NCI-H2227 (cell line): ENCODE measurements at regions not wholly inside any gene's neighbourhood (a gene's known extent, or its start where the extent isn't known, plus 50 kb on each side); places are given as distances from the start of the nearest gene placed in this dataset.

Experiments used
- DNase-seq: peaks from one replicate; lab custom pipeline; 2025; ENCODE audit not compliant: unreplicated experiment; lab: John Stamatoyannopoulos, UW

DNA sequence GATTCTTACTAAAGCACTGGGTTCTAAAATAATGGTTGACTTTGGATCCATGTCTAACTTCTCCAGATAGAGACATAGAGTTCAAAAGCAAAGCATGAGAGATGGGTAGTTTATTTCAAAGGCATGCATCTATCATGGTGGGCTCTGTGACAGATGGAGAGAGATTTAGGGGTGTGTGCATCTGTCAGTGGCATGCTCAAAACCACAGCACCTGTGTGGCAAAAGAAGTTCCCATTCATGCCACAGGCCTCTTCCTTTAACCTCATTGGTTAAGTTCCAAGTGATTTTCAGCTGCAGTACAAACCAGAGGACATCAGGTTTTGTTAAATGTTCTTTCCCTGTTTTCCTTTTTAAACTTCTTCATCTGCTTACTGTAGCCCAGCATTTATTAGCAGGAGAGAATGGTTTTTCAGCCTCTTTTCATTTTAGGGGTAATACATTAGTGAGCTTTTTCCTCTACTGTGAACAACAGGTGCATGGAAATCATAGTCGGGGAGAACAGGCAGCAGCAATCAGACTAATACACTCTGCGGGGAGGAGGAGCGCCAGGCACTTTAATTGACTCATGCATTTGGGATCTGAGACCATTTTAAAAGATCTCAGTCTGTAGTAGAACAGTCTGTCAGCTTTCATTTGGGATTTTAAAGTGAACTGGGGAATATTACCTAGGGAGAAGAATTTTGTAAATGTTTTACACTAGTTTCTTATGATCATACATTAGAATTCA, 52.4 kb upstream of the UPP2 start:
- peak; percentile 22 for DNase-seq

- DNase-seq: no peak
Observed at GRCh38 chr2:158048327-158048726, 53.3 kb upstream of the UPP2 start.

- no peak for DNase-seq
Observed at GRCh38 chr2:158047156-158047611, 54.5 kb upstream of the UPP2 start.

DNA sequence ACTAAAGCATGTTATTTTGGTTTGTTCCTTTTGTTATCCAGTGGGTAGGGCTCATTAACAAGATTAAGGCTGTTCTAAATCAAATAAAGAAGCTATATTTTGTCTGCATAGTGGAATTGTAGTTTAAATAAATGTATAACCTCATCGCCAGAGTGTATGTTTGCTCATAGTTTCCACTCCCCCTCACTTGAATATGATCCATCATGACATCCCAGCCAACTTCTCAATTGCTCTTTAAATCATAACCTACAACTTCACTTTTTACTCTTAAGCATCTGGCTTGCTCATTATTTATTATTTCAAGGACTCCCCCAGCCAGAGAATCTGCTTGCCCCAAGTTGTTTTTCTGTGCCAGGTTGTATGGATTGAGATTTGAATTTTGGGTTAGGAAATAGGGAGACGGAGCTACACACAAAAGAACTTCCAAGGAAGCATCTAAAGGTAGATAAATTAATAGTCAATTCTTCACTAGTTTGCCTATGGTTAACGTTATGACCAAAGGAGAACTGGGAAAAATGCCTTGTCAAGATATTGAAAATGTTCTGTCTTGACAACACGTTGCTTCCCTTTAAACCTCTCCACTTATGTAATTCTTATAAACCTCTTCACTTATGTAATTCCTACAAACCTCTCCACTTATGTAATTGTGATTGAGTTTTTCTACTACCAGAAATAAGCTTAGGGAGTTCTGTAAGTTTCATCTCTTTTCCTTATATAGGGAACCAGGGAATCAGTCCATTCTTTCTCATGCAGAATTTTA, 55.4 kb upstream of the UPP2 start:
- DNase-seq: no peak

- DNase-seq: no peak
Observed at GRCh38 chr2:158045362-158045761, 56.3 kb upstream of the UPP2 start.

DNA sequence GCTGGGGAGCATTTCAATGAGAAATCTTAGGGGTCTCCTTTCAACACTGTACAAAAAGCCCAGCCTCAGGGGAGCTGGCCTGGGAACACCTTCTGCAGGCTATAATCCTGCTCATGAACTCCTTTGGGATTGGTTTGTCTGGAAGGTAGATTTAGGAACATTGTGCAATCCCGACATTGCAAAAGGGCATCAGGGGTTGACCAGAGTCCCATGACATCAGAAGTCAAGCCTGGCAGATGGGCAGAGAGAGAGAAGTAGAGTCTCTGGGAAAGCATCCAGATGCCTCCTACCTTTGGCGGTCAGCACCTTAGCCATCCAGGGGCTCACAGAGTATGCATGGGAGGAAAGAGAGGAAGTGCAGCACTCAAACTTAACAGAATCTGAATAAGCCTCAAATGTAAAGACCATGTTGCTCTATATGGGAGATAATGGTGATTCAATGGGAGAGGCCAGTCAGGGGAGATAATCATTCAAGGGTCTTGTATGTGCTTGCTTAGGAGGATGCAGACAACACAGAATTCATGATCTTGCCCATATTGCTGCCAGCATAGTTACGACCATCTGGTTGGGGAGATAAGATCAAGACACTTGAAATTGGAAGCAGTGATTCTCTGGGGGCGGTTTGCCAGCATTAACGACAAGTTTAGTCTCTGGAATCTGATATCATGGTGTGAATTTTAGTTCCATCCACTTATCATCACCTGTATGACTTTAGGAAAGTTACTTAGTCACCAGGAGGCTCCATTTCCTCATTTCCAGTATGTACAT, 58.3 kb upstream of the UPP2 start:
- DNase-seq: no peak

- DNase-seq: no peak
Observed at GRCh38 chr2:158042666-158043065, 59.0 kb upstream of the UPP2 start.

GRCh38 chr2:158042245-158042644, 59.4 kb upstream of the UPP2 start:
- DNase-seq: no peak

DNA sequence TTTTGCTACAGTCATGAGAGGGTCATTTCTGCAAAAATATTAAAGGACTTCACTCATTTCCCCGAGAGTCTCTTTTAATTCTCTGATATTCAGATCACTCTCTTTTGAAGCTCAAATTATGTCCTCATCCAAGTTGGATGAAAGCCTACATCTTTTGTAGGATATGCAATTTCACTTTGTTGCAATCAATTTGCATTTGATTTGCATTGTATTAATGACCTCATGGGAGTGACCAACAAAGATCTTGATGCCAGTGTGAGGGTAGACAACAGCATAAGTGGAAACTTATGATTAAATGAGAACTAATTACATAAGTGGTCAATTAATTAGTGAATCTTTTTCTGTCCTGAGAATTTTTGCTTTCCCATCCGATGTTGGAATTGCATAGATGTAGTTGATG, 60.3 kb upstream of the UPP2 start:
- DNase-seq: no peak

- DNase-seq: no peak
Observed at GRCh38 chr2:158038901-158039300, 62.8 kb upstream of the UPP2 start.

DNA sequence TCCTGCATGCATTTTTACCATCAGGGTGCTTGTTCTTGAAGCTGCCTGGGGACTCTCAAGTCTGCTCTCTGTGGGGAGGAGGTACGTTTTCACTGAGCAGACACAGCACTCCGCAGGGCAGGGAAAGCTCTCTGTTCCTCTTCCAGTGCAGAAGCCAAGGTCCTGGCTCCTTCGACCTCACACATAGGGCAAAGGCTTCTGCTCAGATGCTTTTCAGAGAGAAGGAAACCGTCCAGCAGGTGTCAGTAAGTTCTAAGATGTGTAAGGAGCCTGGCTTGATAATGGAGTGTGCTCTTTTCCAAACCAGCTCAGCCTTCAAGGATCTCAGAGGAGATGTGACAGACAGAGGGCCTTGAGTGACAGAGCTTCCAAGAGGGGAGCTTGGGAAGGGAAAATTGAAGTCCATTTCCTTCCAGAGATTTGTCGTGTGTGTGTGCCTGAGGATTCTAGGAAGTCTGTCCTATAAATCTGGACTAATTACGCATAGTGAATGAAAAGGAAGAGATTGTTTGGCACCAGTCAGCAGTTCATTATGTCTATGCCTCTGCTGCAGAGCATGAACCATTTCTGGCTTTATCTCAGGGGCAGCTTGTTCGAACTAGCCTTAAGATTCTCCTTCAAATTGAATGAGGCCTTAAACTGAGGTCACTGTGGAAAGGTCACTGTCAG, 67.3 kb upstream of the UPP2 start:
- peak; percentile 79 for DNase-seq

GRCh38 chr2:158031371-158031770, 70.3 kb upstream of the UPP2 start:
- DNase-seq: no peak

DNA sequence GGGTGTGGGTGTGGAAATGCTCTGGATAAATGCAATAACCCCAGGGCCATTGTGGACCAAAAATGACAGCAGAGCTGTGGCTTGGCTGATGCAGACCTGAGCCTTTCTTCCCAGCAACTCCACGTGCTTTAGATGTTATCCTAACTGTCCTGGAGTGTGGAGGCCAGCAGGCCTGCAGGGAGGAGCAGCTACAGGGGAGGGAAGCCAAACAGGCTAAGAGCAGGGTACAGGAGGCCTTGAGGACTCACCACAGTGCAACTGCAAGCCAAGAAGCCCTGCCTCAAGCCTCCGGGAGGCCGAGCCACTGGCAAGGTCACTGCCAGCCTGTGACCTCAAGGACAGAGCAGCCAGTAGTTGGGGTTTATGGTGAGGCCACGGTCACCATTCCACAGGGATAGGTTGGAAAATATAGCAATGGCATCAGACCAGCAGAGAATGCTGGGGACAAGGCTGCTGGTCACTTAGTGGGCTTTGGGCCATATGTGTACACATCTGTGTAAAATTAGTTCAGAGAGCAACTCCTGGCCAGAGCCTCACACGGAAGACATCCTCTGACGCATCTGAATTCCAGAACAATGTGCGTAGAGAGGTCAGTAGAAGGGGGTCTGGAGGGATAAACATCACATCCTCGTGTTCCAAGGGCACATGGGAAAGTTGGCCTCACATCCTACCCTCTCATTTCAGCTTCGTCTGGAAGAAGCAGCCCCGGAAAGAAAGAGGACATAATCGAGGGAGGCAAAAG, 76.2 kb upstream of the UPP2 start:
- DNase-seq: no peak

DNA sequence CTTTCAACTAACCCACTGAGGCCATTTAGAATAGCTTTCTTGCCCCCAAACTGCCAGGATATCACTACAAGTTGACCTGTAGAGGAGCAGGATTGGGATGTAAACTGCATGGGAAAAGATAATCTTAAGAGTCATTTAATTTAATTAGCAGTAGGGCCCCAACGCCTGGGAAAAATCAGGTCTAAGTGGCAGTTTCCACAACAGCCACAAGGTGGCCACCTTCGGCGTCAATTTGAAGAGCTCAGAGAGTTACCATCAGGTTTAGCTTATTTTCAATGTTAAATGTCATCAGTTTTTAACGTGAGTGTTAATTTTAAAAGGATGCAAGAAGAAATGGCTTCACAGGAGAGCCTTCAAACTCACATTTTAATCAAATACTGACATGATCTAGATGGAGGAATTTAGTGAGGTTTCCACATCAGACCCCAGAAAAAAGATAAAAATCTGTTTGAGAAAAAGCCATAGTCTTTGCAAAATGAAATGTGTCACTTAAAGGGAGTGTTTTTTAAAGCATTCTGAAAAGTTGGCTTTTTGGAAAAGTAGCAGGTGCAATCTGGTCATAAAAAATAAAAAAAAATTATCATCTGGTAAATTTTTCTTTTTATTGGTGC, 77.3 kb upstream of the UPP2 start:
- peak; percentile 70 for DNase-seq

- DNase-seq: no peak
Observed at GRCh38 chr2:158022888-158023287, 78.8 kb upstream of the UPP2 start.

- no peak for DNase-seq
Observed at GRCh38 chr2:158021226-158021625, 80.5 kb upstream of the UPP2 start.

GRCh38 chr2:158015428-158016076, 86.1 kb upstream of the UPP2 start:
- DNase-seq: no peak

DNA sequence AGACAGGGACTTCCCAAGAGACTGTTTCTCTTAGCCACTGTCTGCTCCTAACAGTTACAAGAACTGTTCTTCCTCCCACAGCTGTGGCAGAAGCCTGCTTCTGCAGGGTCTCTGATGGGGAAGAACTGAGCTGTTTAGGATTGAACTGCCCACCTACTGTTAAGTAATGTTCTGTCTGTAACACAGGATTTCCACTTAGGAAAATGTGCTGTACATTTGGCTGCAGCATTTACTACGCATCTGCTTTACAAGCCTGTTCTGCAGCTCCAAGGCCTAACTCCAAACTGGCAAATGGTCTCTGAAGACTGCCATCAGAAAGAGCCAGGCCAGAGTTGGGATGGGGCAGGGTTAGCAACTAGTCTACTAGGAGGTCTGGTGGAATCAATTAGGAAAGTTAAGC, 87.8 kb upstream of the UPP2 start:
- no peak for DNase-seq

- no peak for DNase-seq
Observed at GRCh38 chr2:158011055-158011771, 90.5 kb upstream of the UPP2 start.
